ENCODE measurements at regions not wholly inside any gene's neighbourhood (a gene's known extent, or its start where the extent isn't known, plus 50 kb on each side); places are given as distances from the start of the nearest gene placed in this dataset.
A peak's percentile ranks its signal among the peaks of the same experiment; 100 is the strongest.

DNA sequence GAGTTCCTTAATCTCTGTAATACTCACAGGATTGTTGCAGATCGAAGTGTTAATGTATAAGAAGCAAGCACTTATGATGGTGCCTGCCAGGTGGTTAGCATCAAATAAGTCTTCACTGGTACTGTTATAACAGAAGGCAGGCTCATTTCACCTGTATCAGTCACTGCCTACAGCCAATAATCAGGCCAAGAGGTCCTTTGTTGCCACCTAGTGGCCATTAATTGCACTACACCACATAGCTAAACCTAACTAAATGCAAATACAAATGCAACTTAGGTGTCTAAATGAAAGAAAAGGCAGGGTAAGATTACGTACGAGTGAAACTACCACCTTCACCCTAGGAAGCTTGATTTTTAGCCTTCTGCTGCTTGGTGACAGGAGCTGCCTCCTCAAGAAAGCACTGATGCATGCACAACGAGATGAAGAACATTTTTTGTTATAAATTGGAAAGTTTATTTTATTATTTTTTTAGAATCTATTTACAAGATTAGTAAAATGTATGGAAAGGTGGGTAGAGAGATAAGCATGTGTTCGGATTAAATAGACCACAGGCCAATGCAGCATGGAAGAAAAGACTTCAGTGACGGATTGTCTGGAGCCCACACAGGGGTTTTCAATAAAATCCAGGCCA, 334.8 kb upstream of the CAMK1G start:
- Histone ChIP-seq H3K23ac (ENCODE audit: low read length) (no peak overlapping the region), H2AK5ac (ENCODE audit: low read length) (no peak overlapping the region), H3K14ac (ENCODE audit: low read length) (no peak overlapping the region), H2AFZ (ENCODE audit: insufficient read depth, low read length, poor library complexity) (no peak overlapping the region), H2BK5ac (ENCODE audit: low read depth, low read length, poor library complexity) (no peak overlapping the region), H3K79me2 (ENCODE audit: control insufficient read depth, insufficient read depth, low read length, poor library complexity) (no peaks in the 10 kb centered on the region), H4K91ac (ENCODE audit: low read depth, low read length) (peak overlapping the region; percentile 63), H4K8ac (ENCODE audit: low read depth, low read length) (no peak overlapping the region), H4K12ac (ENCODE audit: low read depth, low read length) (no peak overlapping the region), H3K9me3 (ENCODE audit: insufficient read depth, low read depth, low read length) (no peaks in the 10 kb centered on the region), H3K4me1 (ENCODE audit: control insufficient read depth in 1 of 2, insufficient read depth in 2 of 2, low read length in 2 of 2) (no peaks in the 10 kb centered on the region), H3K9ac (ENCODE audit: low read length) (no peak overlapping the region), H3K27ac (ENCODE audit: low read depth, low read length) (peak overlapping the region; percentile 52), H3K79me1 (ENCODE audit: low read length) (no peaks in the 10 kb centered on the region), H2BK12ac (ENCODE audit: low read length) (no peak overlapping the region), H3K27me3 (ENCODE audit: insufficient read depth, low read length) (no peaks in the 10 kb centered on the region), H3K18ac (ENCODE audit: low read length) (no peak overlapping the region), H3K36me3 (ENCODE audit: control insufficient read depth in 1 of 2, insufficient read depth in 2 of 2, low read length in 2 of 2) (no peaks in the 10 kb centered on the region), H3K4me2 (ENCODE audit: low read length) (peak overlapping the region; percentile 15), H3K4ac (ENCODE audit: low read depth, low read length) (no peak overlapping the region), H3K4me3 (ENCODE audit: low read depth, low read length) (no peak overlapping the region), H2BK120ac (ENCODE audit: insufficient read depth, low read length, poor library complexity) (no peak overlapping the region)
- peak; percentile 75 to 93 for DNase-seq
- WGBS (ENCODE audit: extremely low coverage, insufficient coverage, insufficient read length): no CpG with 5 or more reads among the region's 6 CpGs

DNA sequence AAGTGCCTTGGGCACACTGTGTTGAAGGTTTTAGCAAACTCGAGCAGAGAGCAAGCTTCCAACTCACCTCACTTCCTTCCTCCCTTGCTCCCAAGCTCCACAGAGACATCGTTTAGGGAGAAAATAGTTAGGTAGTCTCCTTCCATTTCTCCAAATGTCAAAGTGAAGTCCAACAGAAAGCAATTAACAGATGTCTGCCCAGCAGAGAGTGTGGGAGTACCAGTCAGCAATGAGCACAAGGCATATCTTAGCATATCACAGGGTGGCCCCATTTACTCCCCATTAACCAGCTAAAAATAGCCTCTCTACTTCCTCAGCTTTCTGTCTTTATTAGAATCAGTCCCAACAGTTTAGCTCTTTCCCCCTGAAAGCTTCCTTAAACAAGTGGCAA, 334.2 kb upstream of the CAMK1G start:
- no CpG with 5 or more reads among the region's 2 CpGs for WGBS (ENCODE audit: extremely low coverage, insufficient coverage, insufficient read length)
- Histone ChIP-seq H3K36me3 (ENCODE audit: control insufficient read depth in 1 of 2, insufficient read depth in 2 of 2, low read length in 2 of 2) (no peaks in the 10 kb centered on the region), H2AK5ac (ENCODE audit: low read length) (no peak overlapping the region), H3K27me3 (ENCODE audit: insufficient read depth, low read length) (no peaks in the 10 kb centered on the region), H4K8ac (ENCODE audit: low read depth, low read length) (no peak overlapping the region), H3K4me2 (ENCODE audit: low read length) (peak overlapping the region; percentile 15), H3K4me3 (ENCODE audit: low read depth, low read length) (no peak overlapping the region), H4K12ac (ENCODE audit: low read depth, low read length) (no peak overlapping the region), H2BK120ac (ENCODE audit: insufficient read depth, low read length, poor library complexity) (no peak overlapping the region), H4K91ac (ENCODE audit: low read depth, low read length) (no peak overlapping the region), H3K14ac (ENCODE audit: low read length) (no peak overlapping the region), H3K9ac (ENCODE audit: low read length) (no peak overlapping the region), H3K18ac (ENCODE audit: low read length) (no peak overlapping the region), H2BK12ac (ENCODE audit: low read length) (no peak overlapping the region), H3K27ac (ENCODE audit: low read depth, low read length) (peak overlapping the region; percentile 62), H3K23ac (ENCODE audit: low read length) (no peak overlapping the region), H2BK5ac (ENCODE audit: low read depth, low read length, poor library complexity) (no peak overlapping the region), H3K4ac (ENCODE audit: low read depth, low read length) (no peak overlapping the region), H3K9me3 (ENCODE audit: insufficient read depth, low read depth, low read length) (no peaks in the 10 kb centered on the region), H3K4me1 (ENCODE audit: control insufficient read depth in 1 of 2, insufficient read depth in 2 of 2, low read length in 2 of 2) (no peaks in the 10 kb centered on the region), H3K79me1 (ENCODE audit: low read length) (no peaks in the 10 kb centered on the region), H2AFZ (ENCODE audit: insufficient read depth, low read length, poor library complexity) (no peak overlapping the region), H3K79me2 (ENCODE audit: control insufficient read depth, insufficient read depth, low read length, poor library complexity) (no peaks in the 10 kb centered on the region)
- no peak for DNase-seq

DNA sequence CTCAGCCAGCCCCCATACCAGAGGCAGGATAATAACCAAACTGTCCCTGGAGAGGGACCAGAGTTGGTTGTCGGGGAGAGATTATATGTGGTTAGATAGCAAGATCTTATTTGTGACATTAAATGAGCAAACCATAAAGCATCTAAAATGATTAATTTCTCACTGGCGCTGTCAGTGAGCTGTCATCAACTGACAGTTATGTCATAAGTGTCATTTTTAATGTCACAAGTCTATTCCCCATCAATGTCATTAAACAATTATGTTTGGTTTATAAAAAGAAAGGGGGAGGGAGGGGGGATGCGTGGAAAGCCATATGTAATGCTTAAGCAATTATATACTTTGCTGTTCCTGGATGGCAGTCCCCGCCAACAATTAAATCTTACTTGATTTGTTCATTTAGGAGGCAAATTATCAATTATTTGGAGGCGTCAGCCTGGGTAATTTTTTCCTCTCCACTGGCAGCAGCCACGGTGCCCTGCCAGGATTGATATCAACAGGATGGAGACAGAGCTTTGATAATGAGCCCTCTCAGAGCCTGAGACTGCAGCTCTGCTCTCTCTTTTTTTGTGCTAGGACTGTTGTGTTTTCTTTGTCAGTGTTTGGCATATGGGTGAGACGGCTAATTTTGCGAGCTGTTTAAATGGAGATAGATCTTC, 333.6 kb upstream of the CAMK1G start:
- no CpG with 5 or more reads among the region's 8 CpGs for whole genome bisulfite sequencing (ENCODE audit: extremely low coverage, insufficient coverage, insufficient read length)
- no peaks in the 10 kb centered on the region for H3K4me1 ChIP-seq (ENCODE audit: control insufficient read depth in 1 of 2, insufficient read depth in 2 of 2, low read length in 2 of 2)
- no peak overlapping the region for H2AK5ac ChIP-seq (ENCODE audit: low read length)
- H3K14ac ChIP-seq (ENCODE audit: low read length): no peak overlapping the region
- peak overlapping the region; percentile 42 for H4K91ac ChIP-seq (ENCODE audit: low read depth, low read length)
- H2BK5ac ChIP-seq (ENCODE audit: low read depth, low read length, poor library complexity): no peak overlapping the region
- no peak for DNase-seq
- H2BK12ac ChIP-seq (ENCODE audit: low read length): no peak overlapping the region
- H3K79me2 ChIP-seq (ENCODE audit: control insufficient read depth, insufficient read depth, low read length, poor library complexity): no peaks in the 10 kb centered on the region
- H3K79me1 ChIP-seq (ENCODE audit: low read length): no peaks in the 10 kb centered on the region
- H3K4ac ChIP-seq (ENCODE audit: low read depth, low read length): no peak overlapping the region
- H3K4me2 ChIP-seq (ENCODE audit: low read length): no peak overlapping the region
- no peak overlapping the region for H3K18ac ChIP-seq (ENCODE audit: low read length)
- H2BK120ac ChIP-seq (ENCODE audit: insufficient read depth, low read length, poor library complexity): peak overlapping the region; percentile 52
- H3K23ac ChIP-seq (ENCODE audit: low read length): no peak overlapping the region
- H3K36me3 ChIP-seq (ENCODE audit: control insufficient read depth in 1 of 2, insufficient read depth in 2 of 2, low read length in 2 of 2): no peaks in the 10 kb centered on the region
- H3K27ac ChIP-seq (ENCODE audit: low read depth, low read length): peak overlapping the region; percentile 62
- no peak overlapping the region for H4K8ac ChIP-seq (ENCODE audit: low read depth, low read length)
- H2AFZ ChIP-seq (ENCODE audit: insufficient read depth, low read length, poor library complexity): no peak overlapping the region
- no peak overlapping the region for H4K12ac ChIP-seq (ENCODE audit: low read depth, low read length)
- H3K9me3 ChIP-seq (ENCODE audit: insufficient read depth, low read depth, low read length): no peaks in the 10 kb centered on the region
- no peak overlapping the region for H3K4me3 ChIP-seq (ENCODE audit: low read depth, low read length)
- H3K9ac ChIP-seq (ENCODE audit: low read length): no peak overlapping the region
- H3K27me3 ChIP-seq (ENCODE audit: insufficient read depth, low read length): no peaks in the 10 kb centered on the region

DNA sequence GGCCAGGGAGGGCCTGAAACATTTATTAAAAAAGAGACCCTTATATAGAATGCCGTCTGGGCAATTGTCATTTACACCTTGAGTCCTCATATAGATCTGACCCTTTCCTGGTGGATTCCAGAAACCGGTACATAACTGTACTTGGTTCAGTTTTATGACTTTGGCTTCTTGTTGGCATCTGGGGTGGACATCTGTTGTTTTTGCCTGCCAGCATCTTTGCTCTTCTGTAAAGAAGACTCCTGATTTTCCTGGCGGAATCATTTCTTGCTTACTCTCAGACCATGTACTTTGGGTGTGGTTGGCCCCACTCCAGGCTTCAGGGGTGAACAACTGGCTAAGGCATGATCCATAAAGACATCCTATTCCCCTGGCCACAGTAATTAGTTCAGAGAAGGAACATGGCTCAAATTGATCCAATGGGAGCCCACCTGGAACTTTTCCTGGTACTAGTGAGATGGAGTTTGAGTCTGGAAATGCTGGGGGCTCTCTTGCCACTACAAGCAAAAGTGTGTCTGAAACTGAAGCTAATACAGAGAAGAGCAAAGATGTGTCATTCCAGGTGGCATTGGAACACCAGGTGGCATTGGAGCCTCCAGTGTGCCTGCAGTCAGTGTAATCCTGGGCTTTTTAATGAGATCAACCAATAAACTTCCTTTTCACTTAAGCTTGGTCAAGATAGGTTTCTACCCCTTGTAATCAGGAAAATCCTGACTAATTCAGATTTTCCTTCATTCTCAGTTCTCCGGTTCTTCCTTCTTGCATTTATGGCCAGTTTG, 332.5 kb upstream of the CAMK1G start:
- Histone ChIP-seq H4K91ac (ENCODE audit: low read depth, low read length) (peak overlapping the region; percentile 27), H2BK12ac (ENCODE audit: low read length) (peak overlapping the region; percentile 66), H2BK120ac (ENCODE audit: insufficient read depth, low read length, poor library complexity) (peak overlapping the region; percentile 11), H2AK5ac (ENCODE audit: low read length) (no peak overlapping the region), H4K8ac (ENCODE audit: low read depth, low read length) (no peak overlapping the region), H3K36me3 (ENCODE audit: control insufficient read depth in 1 of 2, insufficient read depth in 2 of 2, low read length in 2 of 2) (no peaks in the 10 kb centered on the region), H3K27me3 (ENCODE audit: insufficient read depth, low read length) (no peaks in the 10 kb centered on the region), H3K4me1 (ENCODE audit: control insufficient read depth in 1 of 2, insufficient read depth in 2 of 2, low read length in 2 of 2) (no peaks in the 10 kb centered on the region), H3K18ac (ENCODE audit: low read length) (no peak overlapping the region), H3K27ac (ENCODE audit: low read depth, low read length) (no peak overlapping the region), H3K79me2 (ENCODE audit: control insufficient read depth, insufficient read depth, low read length, poor library complexity) (no peaks in the 10 kb centered on the region), H4K12ac (ENCODE audit: low read depth, low read length) (no peak overlapping the region), H3K4me2 (ENCODE audit: low read length) (no peak overlapping the region), H3K9ac (ENCODE audit: low read length) (no peak overlapping the region), H2AFZ (ENCODE audit: insufficient read depth, low read length, poor library complexity) (no peak overlapping the region), H3K23ac (ENCODE audit: low read length) (no peak overlapping the region), H2BK5ac (ENCODE audit: low read depth, low read length, poor library complexity) (no peak overlapping the region), H3K9me3 (ENCODE audit: insufficient read depth, low read depth, low read length) (no peaks in the 10 kb centered on the region), H3K4ac (ENCODE audit: low read depth, low read length) (no peak overlapping the region), H3K14ac (ENCODE audit: low read length) (peak overlapping the region; percentile 10), H3K4me3 (ENCODE audit: low read depth, low read length) (no peak overlapping the region), H3K79me1 (ENCODE audit: low read length) (no peaks in the 10 kb centered on the region)
- no peak for DNase-seq
- WGBS (ENCODE audit: extremely low coverage, insufficient coverage, insufficient read length): no CpG with 5 or more reads among the region's 4 CpGs
